Posterior cingulate gyrus (tissue), 11 donors: ENCODE measurements at regions not wholly inside any gene's neighbourhood (a gene's known extent, or its start where the extent isn't known, plus 50 kb on each side); places are given as distances from the start of the nearest gene placed in this dataset.
"Not testable (repeated sequence)": the region's sequence is repeated elsewhere in the genome, so short reads cannot be mapped to it uniquely, and the experiment has no call there.

ENCODE experiments used
- DNase-seq, 10 donors: peaks; one replicate each; pipeline versions ENCODE4 v3.0.0 to v3.0.0-alpha.2; 2020 to 2021; ENCODE audit warnings: mixed read lengths in 3 of 10
- intact Hi-C: fragments of 100-400 bp; cut with DNase I; formaldehyde crosslinking; loops from one replicate; pipeline ENCODE4 v1.15.1; 2023

- DNase-seq = no peak
- intact Hi-C loops = no loop called here
These were observed 531.4 kb upstream of the LMO3 start for GRCh38 chr12:17137396-17137795.

GRCh38 chr12:17134315-17134714 lies 528.4 kb upstream of the LMO3 start:
- intact Hi-C loops = no loop called here
- no peak for DNase-seq

- no peak for DNase-seq
- intact Hi-C loops = no loop called here
These were observed 526.4 kb upstream of the LMO3 start for GRCh38 chr12:17132336-17132735.

GRCh38 chr12:17116538-17116937 lies 510.6 kb upstream of the LMO3 start:
- DNase-seq = peak in 3 of 10 donors; percentile 40 to 67 (median 54)
- intact Hi-C loops = not testable (repeated sequence)

- intact Hi-C loops = no loop called here
- no peak for DNase-seq
These were observed 504.4 kb upstream of the LMO3 start for GRCh38 chr12:17110316-17110715.

- intact Hi-C loops = no loop called here
- DNase-seq = no peak
These were observed 503.0 kb upstream of the LMO3 start for GRCh38 chr12:17108877-17109541.

GRCh38 chr12:17104801-17105200 lies 498.8 kb upstream of the LMO3 start:
- intact Hi-C loops = no loop called here
- DNase-seq = no peak

GRCh38 chr12:17097674-17098073 lies 491.7 kb upstream of the LMO3 start:
- intact Hi-C loops = no loop called here

GRCh38 chr12:17084831-17085230 lies 478.9 kb upstream of the LMO3 start:
- DNase-seq = no peak
- intact Hi-C loops = no loop called here

More at GRCh38 chr12:17097674-17098073, 491.7 kb upstream of the LMO3 start:
- peak in 1 of 10 donors; percentile 73 for DNase-seq

- no peak for DNase-seq
- intact Hi-C loops = no loop called here
These were observed 473.4 kb upstream of the LMO3 start for GRCh38 chr12:17079251-17079909.

- DNase-seq = no peak
- intact Hi-C loops = no loop called here
These were observed 471.6 kb upstream of the LMO3 start for GRCh38 chr12:17077594-17077993.

- DNase-seq = no peak
- intact Hi-C loops = no loop called here
These were observed 470.8 kb upstream of the LMO3 start for GRCh38 chr12:17076811-17077210.

GRCh38 chr12:17076028-17076744 lies 470.2 kb upstream of the LMO3 start:
- intact Hi-C loops = no loop called here
- peak in 3 of 10 donors; percentile 9 to 50 (median 17) for DNase-seq

GRCh38 chr12:17064834-17065233 lies 458.9 kb upstream of the LMO3 start:
- intact Hi-C loops = no loop called here
- DNase-seq = no peak

GRCh38 chr12:17062267-17063036 lies 456.5 kb upstream of the LMO3 start:
- intact Hi-C loops = no loop called here

GRCh38 chr12:17060260-17060659 lies 454.3 kb upstream of the LMO3 start:
- DNase-seq = no peak
- intact Hi-C loops = no loop called here

More at GRCh38 chr12:17062267-17063036, 456.5 kb upstream of the LMO3 start:
- DNase-seq = no peak

GRCh38 chr12:17056546-17056945 lies 450.6 kb upstream of the LMO3 start:
- DNase-seq = no peak
- intact Hi-C loops = no loop called here

GRCh38 chr12:17038923-17039322 lies 433.0 kb upstream of the LMO3 start:
- intact Hi-C loops = no loop called here
- no peak for DNase-seq

- intact Hi-C loops = no loop called here
- no peak for DNase-seq
These were observed 429.4 kb upstream of the LMO3 start for GRCh38 chr12:17035372-17035771.

- DNase-seq = no peak
- intact Hi-C loops = no loop called here
These were observed 424.4 kb upstream of the LMO3 start for GRCh38 chr12:17030338-17030737.

GRCh38 chr12:17028348-17028747 lies 422.4 kb upstream of the LMO3 start:
- intact Hi-C loops = no loop called here

More at GRCh38 chr12:17028348-17028747, 422.4 kb upstream of the LMO3 start:
- peak in 1 of 10 donors; percentile 49 for DNase-seq
